Endothelial cell of umbilical vein (primary cell): ENCODE measurements at regions not wholly inside any gene's neighbourhood (a gene's known extent, or its start where the extent isn't known, plus 50 kb on each side); places are given as distances from the start of the nearest gene placed in this dataset.

Experiments used
- BruUV-seq: library from RNA; stranded (reverse); fragments of 400-500 nt; replicated peaks from 2 replicates; lab custom pipeline; 2021; lab: Mats Ljungman, UMichigan
- CTCF ChIA-PET: fragments of 300-600, 350-600 bp; sonication (Branson Sonifier 250); formaldehyde crosslinking; loops from one replicate; lab custom pipeline; 2021; ENCODE audit warnings: antibody characterized with exemption, inconsistent platforms; lab: Charles Lee
- POLR2A ChIA-PET: fragments of 300-600, 350-600 bp; sonication (Branson Sonifier 250); formaldehyde crosslinking; loops from one replicate; lab custom pipeline; 2021; ENCODE audit warnings: antibody characterized with exemption, inconsistent platforms; lab: Charles Lee
- DNase-seq: peaks from one replicate; pipeline ENCODE4 v3.0.0-alpha.2; 2011; ENCODE audit warnings: low read depth, low spot score
- FAIRE-seq: peaks from 2 replicates; lab custom pipeline; 2011; peaks lifted over from hg19 to GRCh38; lab: Jason Lieb, UNC
- H2AFZ ChIP-seq: 2 replicates; pipeline ENCODE4 v1.6.0; 2012; ENCODE audit warnings: low read depth, low read length, control low read depth, inconsistent platforms
- H3K27ac ChIP-seq: 2 replicates; pipeline ENCODE4 v1.5.1; 2011; ENCODE audit warnings: low read depth, mild to moderate bottlenecking, control low read depth, low read length, moderate library complexity; ENCODE audit not compliant: insufficient read depth
- H3K27me3 ChIP-seq, 2 experiments: 2 replicates each; pipeline versions ENCODE4 v1.6.0 to v1.6.1; 2011; ENCODE audit warnings: low read length in 2 of 2, mixed read lengths in 1 of 2; ENCODE audit not compliant: control insufficient read depth in 2 of 2, insufficient read depth in 2 of 2
- H3K36me3 ChIP-seq, 2 experiments: 2 replicates in 1 of 2; 3 replicates in 1 of 2; pipeline ENCODE4 v1.5.1; 2011; ENCODE audit warnings: low read length in 2 of 2, mild to moderate bottlenecking in 1 of 2, moderate library complexity in 1 of 2; ENCODE audit not compliant: control insufficient read depth in 2 of 2, insufficient read depth in 2 of 2; ENCODE audit errors: extremely low read depth in 1 of 2
- H3K4me1 ChIP-seq: 3 replicates; pipeline ENCODE4 v1.5.1; 2011; ENCODE audit warnings: mild to moderate bottlenecking, low read length; ENCODE audit not compliant: control insufficient read depth, insufficient read depth; ENCODE audit errors: extremely low read depth
- H3K4me2 ChIP-seq: 2 replicates; pipeline ENCODE4 v1.6.1; 2011; ENCODE audit warnings: low read length, control low read depth, mixed read lengths; ENCODE audit not compliant: insufficient read depth
- H3K4me3 ChIP-seq, 3 experiments: fragments of 200-600 bp in 1 of 3; sonication (generic), shearing (Covaris generic) in 1 of 3; replicated peaks in 1 of 3; 2 replicates each; pipeline ENCODE4 v1.5.1; 2011 to 2016; ENCODE audit warnings: control low read depth in 3 of 3, low read length in 3 of 3, mild to moderate bottlenecking in 2 of 3, inconsistent platforms in 1 of 3, low read depth in 1 of 3, moderate library complexity in 1 of 3; ENCODE audit not compliant: insufficient read depth in 1 of 3
- H3K79me2 ChIP-seq: 2 replicates; pipeline ENCODE4 v1.6.0; 2012; ENCODE audit warnings: low read length, inconsistent platforms; ENCODE audit not compliant: control insufficient read depth, insufficient read depth
- H3K9ac ChIP-seq: replicated peaks from 2 replicates; pipeline ENCODE3; 2011; ENCODE audit warnings: low read length, control low read depth; ENCODE audit not compliant: insufficient read depth; ENCODE audit errors: extremely low read depth
- H3K9me1 ChIP-seq: replicated peaks from 3 replicates; pipeline ENCODE4 v1.6.0; 2011; ENCODE audit warnings: mild to moderate bottlenecking, low read length; ENCODE audit not compliant: control insufficient read depth, insufficient read depth; ENCODE audit errors: extremely low read depth
- H3K9me3 ChIP-seq: replicated peaks from 2 replicates; pipeline ENCODE4 v1.5.1; 2012; ENCODE audit warnings: low read length, inconsistent platforms; ENCODE audit not compliant: control insufficient read depth, insufficient read depth
- H4K20me1 ChIP-seq: replicated peaks from 2 replicates; pipeline ENCODE3; 2011; ENCODE audit warnings: mild to moderate bottlenecking, low read length; ENCODE audit not compliant: control insufficient read depth, insufficient read depth; ENCODE audit errors: extremely low read depth
- CTCF ChIP-seq, 2 donors: IDR thresholded peaks; 1 replicate in 1 of 2; 2 replicates in 1 of 2; pipeline ENCODE4 v1.5.1; 2011; ENCODE audit warnings: low read length in 2 of 2, mild to moderate bottlenecking in 2 of 2, moderate library complexity in 2 of 2, control low read depth in 1 of 2, inconsistent platforms in 1 of 2, low read depth in 1 of 2; ENCODE audit not compliant: insufficient read depth in 1 of 2; ENCODE audit errors: extremely low read depth in 1 of 2
- EZH2 ChIP-seq: IDR thresholded peaks from 2 replicates; pipeline ENCODE4 v1.6.1; 2012; ENCODE audit warnings: borderline replicate concordance, low read depth, mild to moderate bottlenecking, moderate library complexity, low read length, inconsistent platforms; ENCODE audit not compliant: severe bottlenecking
- FOS ChIP-seq: IDR thresholded peaks from 2 replicates; pipeline ENCODE4 v1.6.1; 2011; ENCODE audit warnings: mild to moderate bottlenecking, low read length, moderate library complexity, borderline replicate concordance; ENCODE audit not compliant: insufficient read depth
- JUN ChIP-seq: IDR thresholded peaks from 2 replicates; pipeline ENCODE4 v1.6.1; 2011; ENCODE audit warnings: borderline replicate concordance, low read depth; ENCODE audit not compliant: insufficient read length, insufficient read depth
- MAX ChIP-seq: IDR thresholded peaks from 2 replicates; pipeline ENCODE4 v1.6.1; 2011; ENCODE audit not compliant: insufficient read depth, insufficient read length
- POLR2A ChIP-seq: IDR thresholded peaks from 2 replicates; pipeline ENCODE4 v1.6.1; 2012; ENCODE audit warnings: low read depth, mild to moderate bottlenecking, control low read depth, low read length
- dilution Hi-C: fragments of 300-500 bp; cut with MboI; formaldehyde crosslinking; loops from one replicate; pipeline ENCODE4 v1.15.0; 2019; ENCODE audit warnings: low sequenced_read_pairs; ENCODE audit not compliant: extremely low pct_ligation_motif_present
- intact Hi-C: fragments of 100-400 bp; cut with micrococcal nuclease; formaldehyde crosslinking; loops from one replicate; pipeline ENCODE4 v1.10.0; 2022

GRCh38 chr5:158074992-158075769 lies 216.2 kb upstream of the CLINT1 start:
- Histone ChIP-seq H2AFZ (peak overlapping the region; percentile 93), H3K27ac (peak overlapping the region; percentile 97), H3K79me2 (no peaks in the 10 kb centered on the region), H3K4me1 (peaks cover 18% of the 10 kb centered on the region), H3K4me2 (peak overlapping the region; percentile 89), H3K36me3 (no peaks in the 10 kb centered on the region), H3K4me3 (peak overlapping the region in 2 of 3 experiments; percentile 8 to 50), H3K9me3 (no peaks in the 10 kb centered on the region), H3K9me1 (no peaks in the 10 kb centered on the region), H4K20me1 (no peaks in the 10 kb centered on the region), H3K9ac (peak overlapping the region; percentile 90), H3K27me3 (no peaks in the 10 kb centered on the region)
- intact Hi-C loops (loop anchor here (1.0 to 10.0 kb wide), 14 partner anchors 20 to 1058 kb away; partner anchors contain the start of gene CLINT1), dilution Hi-C loops (no loop called here)
- CTCF ChIA-PET = interaction anchor here (0.6 to 4.8 kb wide), 92 partner anchors 9 to 1835 kb away, joined by 3 to 110 read pairs (median 4); partner anchors contain the start of gene EBF1
- peak; percentile 87 for FAIRE-seq
- POLR2A ChIA-PET = interaction anchor here (0.6 kb wide), 1 partner anchor 927 kb away, joined by 4 read pairs; no protein-coding TSS in a partner anchor
- peak; percentile 92 for DNase-seq
- TF ChIP-seq POLR2A (no peak), MAX (no peak), EZH2 (no peak), JUN (peak; percentile 96), FOS (peak; percentile 19), CTCF (IDR thresholded peaks at IDR 0.05; ENCODE audit: extremely low read depth in 1 of 2, insufficient read depth in 1 of 2, low read depth in 1 of 2, low read length in 2 of 2) (peak; percentile 86 to 87)
- BruUV-seq = TSS peak; percentile 97
